Stimulated activated CD8-positive, alpha-beta memory T cell treated with anti-CD3 and anti-CD28 coated beads, Interleukin-2, amount 100 ng/mL, for 48 hours (primary cell): ENCODE measurements at regions not wholly inside any gene's neighbourhood (a gene's known extent, or its start where the extent isn't known, plus 50 kb on each side); places are given as distances from the start of the nearest gene placed in this dataset.

ENCODE experiments used
- DNase-seq, 2 donors: peaks; one replicate each; pipeline ENCODE4 v3.0.0-alpha.2; 2020; ENCODE audit warnings: low read depth in 2 of 2

GRCh38 chr13:53201454-53202225, 173.0 kb downstream of the OLFM4 start:
- DNase-seq: no peak

GRCh38 chr13:53204598-53204997, 176.0 kb downstream of the OLFM4 start:
- DNase-seq: no peak

GRCh38 chr13:53206455-53206854, 177.8 kb downstream of the OLFM4 start:
- no peak for DNase-seq

GRCh38 chr13:53207556-53207955, 178.9 kb downstream of the OLFM4 start:
- DNase-seq: no peak

- no peak for DNase-seq
Measured at GRCh38 chr13:53214433-53214832, 185.8 kb downstream of the OLFM4 start.

- DNase-seq: no peak
Measured at GRCh38 chr13:53215563-53215962, 186.9 kb downstream of the OLFM4 start.

GRCh38 chr13:53216773-53217172, 188.2 kb downstream of the OLFM4 start:
- DNase-seq: no peak

- no peak for DNase-seq
Measured at GRCh38 chr13:53217194-53217593, 188.6 kb downstream of the OLFM4 start.

- DNase-seq: no peak
Measured at GRCh38 chr13:53220038-53220437, 191.4 kb downstream of the OLFM4 start.

GRCh38 chr13:53237696-53238095, 209.1 kb downstream of the OLFM4 start:
- DNase-seq: no peak

GRCh38 chr13:53238261-53238660, 209.6 kb downstream of the OLFM4 start:
- DNase-seq: no peak

- DNase-seq: no peak
Measured at GRCh38 chr13:53240401-53241025, 211.9 kb downstream of the OLFM4 start.

- no peak for DNase-seq
Measured at GRCh38 chr13:53241891-53242348, 213.3 kb downstream of the OLFM4 start.

- no peak for DNase-seq
Measured at GRCh38 chr13:53249236-53249635, 220.6 kb downstream of the OLFM4 start.

GRCh38 chr13:53250272-53250875, 221.8 kb downstream of the OLFM4 start:
- no peak for DNase-seq

- DNase-seq: no peak
Measured at GRCh38 chr13:53250977-53251376, 222.4 kb downstream of the OLFM4 start.

GRCh38 chr13:53254500-53254899, 225.9 kb downstream of the OLFM4 start:
- DNase-seq: no peak

GRCh38 chr13:53255795-53256194, 227.2 kb downstream of the OLFM4 start:
- no peak for DNase-seq

- DNase-seq: no peak
Measured at GRCh38 chr13:53260594-53260993, 232.0 kb downstream of the OLFM4 start.

- DNase-seq: no peak
Measured at GRCh38 chr13:53264751-53265385, 236.3 kb downstream of the OLFM4 start.

- no peak for DNase-seq
Measured at GRCh38 chr13:53266757-53267156, 238.1 kb downstream of the OLFM4 start.

GRCh38 chr13:53269634-53270033, 241.0 kb downstream of the OLFM4 start:
- DNase-seq: no peak
